ENCODE measurements at regions not wholly inside any gene's neighbourhood (a gene's known extent, or its start where the extent isn't known, plus 50 kb on each side); places are given as distances from the start of the nearest gene placed in this dataset.

- DNase-seq (ENCODE audit: low read depth), result no peak
These were observed 104.6 kb upstream of the ACTRT2 start for GRCh38 chr1:2916706-2917105.

- DNase-seq (ENCODE audit: low read depth), result no peak
These were observed 104.0 kb upstream of the ACTRT2 start for GRCh38 chr1:2917284-2917683.

- DNase-seq (ENCODE audit: low read depth), result no peak
These were observed 102.8 kb upstream of the ACTRT2 start for GRCh38 chr1:2918441-2918840.

- DNase-seq (ENCODE audit: low read depth), result no peak
These were observed 101.4 kb upstream of the ACTRT2 start for GRCh38 chr1:2919841-2920240.

GRCh38 chr1:2920421-2921015 lies 100.7 kb upstream of the ACTRT2 start:
- DNase-seq (ENCODE audit: low read depth), result no peak

GRCh38 chr1:2921970-2922686 lies 99.1 kb upstream of the ACTRT2 start:
- DNase-seq (ENCODE audit: low read depth), result peak; percentile 30

GRCh38 chr1:2923351-2923750 lies 97.9 kb upstream of the ACTRT2 start:
- no peak for DNase-seq (ENCODE audit: low read depth)

GRCh38 chr1:2925291-2925690 lies 96.0 kb upstream of the ACTRT2 start:
- no peak for DNase-seq (ENCODE audit: low read depth)

GRCh38 chr1:2925918-2926317 lies 95.3 kb upstream of the ACTRT2 start:
- DNase-seq (ENCODE audit: low read depth), result no peak

- no peak for DNase-seq (ENCODE audit: low read depth)
These were observed 94.7 kb upstream of the ACTRT2 start for GRCh38 chr1:2926447-2927055.

GRCh38 chr1:2927393-2928360 lies 93.6 kb upstream of the ACTRT2 start:
- no peak for DNase-seq (ENCODE audit: low read depth)

- DNase-seq (ENCODE audit: low read depth), result no peak
These were observed 92.6 kb upstream of the ACTRT2 start for GRCh38 chr1:2928366-2929325.

GRCh38 chr1:2929335-2929734 lies 91.9 kb upstream of the ACTRT2 start:
- no peak for DNase-seq (ENCODE audit: low read depth)

GRCh38 chr1:2930016-2930815 lies 91.1 kb upstream of the ACTRT2 start:
- no peak for DNase-seq (ENCODE audit: low read depth)

GRCh38 chr1:2930913-2931723 lies 90.1 kb upstream of the ACTRT2 start:
- DNase-seq (ENCODE audit: low read depth), result no peak

GRCh38 chr1:2931724-2932401 lies 89.4 kb upstream of the ACTRT2 start:
- DNase-seq (ENCODE audit: low read depth), result no peak

GRCh38 chr1:2932671-2933350 lies 88.5 kb upstream of the ACTRT2 start:
- no peak for DNase-seq (ENCODE audit: low read depth)

GRCh38 chr1:2933431-2934155 lies 87.7 kb upstream of the ACTRT2 start:
- DNase-seq (ENCODE audit: low read depth), result no peak

Data from activated T-cell treated with anti-CD3 and anti-CD28 coated beads for 48 hours (primary cell).